ENCODE measurements at regions not wholly inside any gene's neighbourhood (a gene's known extent, or its start where the extent isn't known, plus 50 kb on each side); places are given as distances from the start of the nearest gene placed in this dataset.
A peak's percentile ranks its signal among the peaks of the same experiment; 100 is the strongest.

DNA sequence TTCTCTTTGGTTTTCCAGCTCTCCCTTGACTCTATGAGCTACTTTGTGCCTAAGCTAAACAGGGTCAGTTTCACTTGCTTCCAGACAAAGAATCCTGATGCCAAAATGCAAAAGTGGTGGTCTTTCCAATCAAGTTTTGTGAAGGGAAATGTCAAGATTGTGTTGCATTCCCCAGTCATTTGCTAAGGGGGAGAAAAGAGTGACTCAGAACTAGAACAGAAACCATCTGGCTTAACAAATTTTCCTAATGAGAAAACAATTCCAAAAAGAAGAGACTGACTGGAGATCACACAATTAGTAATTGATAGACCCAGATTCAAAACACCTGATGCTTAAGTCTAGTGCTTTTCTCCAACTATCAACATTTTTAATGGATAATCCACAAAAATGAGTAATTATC lies 235.1 kb upstream of the DIO2 start:
- DNase-seq: no peak

DNA sequence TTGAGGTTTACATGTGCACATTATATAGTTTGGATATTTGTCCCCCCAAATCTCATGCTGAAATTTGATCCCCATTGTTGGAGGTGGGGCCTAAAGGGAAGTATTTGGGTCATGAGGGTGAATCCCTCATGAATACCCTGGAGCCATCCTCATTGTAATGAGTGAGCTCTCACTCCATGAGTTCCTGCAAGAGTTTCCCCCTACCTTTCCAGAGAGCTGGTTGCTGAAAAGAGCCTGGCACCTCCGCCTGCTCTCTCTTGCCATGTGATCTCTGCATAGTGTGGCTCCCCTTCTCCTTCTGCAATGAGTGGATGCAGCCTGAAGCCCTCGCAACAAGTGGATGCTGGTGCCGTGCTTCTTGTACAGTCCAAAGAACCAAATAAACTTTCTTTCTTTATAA lies 234.3 kb upstream of the DIO2 start:
- DNase-seq: no peak

DNA sequence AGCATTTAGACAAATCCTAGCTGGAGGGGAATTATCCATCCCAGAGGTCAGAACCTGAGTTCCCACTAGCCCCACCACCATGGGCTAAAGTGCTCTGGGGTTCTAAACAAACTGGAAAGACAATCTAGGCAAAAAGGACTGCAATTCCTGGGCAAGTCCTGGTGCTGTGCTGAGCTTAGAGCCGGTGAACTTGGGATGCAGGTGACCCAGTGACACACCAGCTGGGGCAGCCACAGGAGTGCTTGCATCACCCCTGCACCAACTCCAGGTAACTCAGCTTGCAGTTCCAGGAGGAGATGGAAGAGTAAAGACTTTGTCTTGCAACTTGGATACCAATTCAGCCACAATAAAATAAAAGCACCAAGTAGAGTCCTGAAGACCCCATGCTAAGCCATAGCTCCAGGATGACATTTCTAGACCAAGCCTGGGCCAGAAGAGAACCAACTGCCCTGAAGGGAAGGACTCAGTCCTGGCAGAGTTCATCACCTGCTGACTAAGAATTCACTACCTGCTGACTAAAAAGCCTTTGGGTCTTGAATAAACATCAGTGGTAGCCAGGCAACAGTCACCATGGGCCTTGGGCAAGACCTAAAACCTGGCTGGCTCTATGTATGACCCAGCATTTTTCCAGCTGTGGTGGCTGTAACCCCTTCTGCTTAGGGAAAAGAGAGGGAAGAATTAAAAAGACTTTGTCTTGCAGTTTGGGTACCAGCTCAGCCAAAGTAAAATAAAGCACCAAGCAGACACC lies 223.4 kb upstream of the DIO2 start:
- no peak for DNase-seq

DNA sequence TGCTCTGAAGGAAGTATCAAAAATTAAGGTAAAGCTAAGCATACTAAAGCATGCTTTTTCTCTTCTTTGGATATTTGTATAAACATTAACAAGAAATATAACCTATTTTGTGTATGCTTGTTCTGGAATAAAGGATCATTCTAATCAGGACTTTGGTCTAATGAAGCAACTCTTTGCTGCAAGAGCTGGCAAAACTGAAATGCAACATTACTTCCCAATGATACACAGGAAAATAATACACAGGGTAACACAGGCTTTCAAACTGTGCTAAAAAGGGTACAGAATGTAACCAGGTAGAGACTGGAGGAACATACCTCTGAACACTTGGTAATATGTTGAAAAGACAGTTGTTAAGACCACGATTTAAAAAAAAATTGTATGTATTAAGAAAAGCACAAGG lies 222.5 kb upstream of the DIO2 start:
- no peak for DNase-seq

DNA sequence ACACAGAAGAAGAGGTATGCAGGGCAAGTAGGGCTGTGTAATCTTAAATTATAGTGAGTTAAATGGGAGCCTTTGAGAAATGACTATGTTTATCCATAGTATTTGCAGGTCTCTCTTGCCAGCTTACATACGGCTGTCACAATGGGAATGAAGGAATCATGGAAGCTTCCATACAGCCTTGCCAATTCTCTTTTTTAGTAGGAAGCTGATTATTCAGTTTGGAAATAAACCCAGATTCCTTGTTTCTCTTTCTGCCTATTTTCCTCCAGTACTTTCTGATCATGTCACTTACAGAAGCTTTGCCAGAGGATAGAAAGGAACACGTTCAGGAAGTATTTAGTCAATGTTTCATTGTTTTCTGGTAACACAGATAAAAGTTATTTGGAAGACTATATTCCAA lies 217.4 kb upstream of the DIO2 start:
- DNase-seq: no peak

DNA sequence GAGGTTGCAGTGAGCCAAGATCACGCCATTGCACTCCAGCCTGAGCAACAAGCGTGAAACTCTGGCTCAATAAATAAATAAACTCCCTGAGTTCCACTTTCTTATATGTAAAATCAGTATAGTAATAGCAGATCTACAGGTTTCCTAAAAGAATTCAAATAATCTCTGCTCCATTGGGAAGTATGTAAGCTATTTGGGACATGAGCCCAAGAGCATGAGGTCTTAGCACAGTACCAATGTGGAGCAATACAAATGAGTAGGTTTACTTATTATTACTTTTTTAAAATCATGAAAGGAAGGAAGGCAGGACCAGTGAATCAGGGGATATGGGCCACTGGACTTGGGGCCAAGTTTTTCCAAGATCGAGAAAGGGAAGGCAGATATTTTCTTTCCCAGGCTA lies 216.9 kb upstream of the DIO2 start:
- no peak for DNase-seq

DNA sequence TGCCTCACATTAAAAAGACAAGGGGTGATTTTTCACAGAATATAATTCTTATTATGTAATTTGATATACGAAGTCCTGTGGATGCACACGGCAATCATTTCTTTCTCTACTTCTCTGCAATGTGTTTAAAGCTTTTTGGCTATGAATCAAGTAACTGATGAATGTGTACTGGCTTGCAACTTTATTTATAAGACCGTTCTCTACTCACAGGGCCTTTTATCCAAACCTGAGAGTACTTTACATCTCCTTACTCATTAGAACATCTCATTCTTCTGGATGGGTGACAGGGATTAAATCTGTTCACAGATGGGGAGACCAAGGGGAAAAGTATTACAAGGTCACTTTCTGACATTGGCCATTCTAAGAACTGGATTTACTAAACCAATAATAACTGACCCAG lies 215.8 kb upstream of the DIO2 start:
- DNase-seq: no peak

DNA sequence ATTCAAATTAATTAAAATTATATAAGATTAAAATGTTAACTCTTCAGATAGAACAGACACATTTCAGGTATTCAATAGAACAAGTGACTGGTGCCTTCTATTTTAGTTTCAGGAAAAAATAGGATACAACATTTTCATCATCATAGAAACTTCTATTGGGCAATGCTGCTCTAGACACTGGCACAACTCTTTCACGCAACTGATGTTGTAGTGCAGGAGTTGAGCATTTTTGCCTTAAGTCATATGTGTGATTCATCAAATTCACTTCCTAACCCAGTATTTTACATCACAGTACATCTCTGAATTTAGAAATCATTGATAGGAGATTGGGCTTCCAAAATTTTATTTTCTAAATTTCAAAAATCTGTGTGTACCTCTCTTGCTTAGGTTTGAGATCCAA lies 215.4 kb upstream of the DIO2 start:
- DNase-seq: no peak

DNA sequence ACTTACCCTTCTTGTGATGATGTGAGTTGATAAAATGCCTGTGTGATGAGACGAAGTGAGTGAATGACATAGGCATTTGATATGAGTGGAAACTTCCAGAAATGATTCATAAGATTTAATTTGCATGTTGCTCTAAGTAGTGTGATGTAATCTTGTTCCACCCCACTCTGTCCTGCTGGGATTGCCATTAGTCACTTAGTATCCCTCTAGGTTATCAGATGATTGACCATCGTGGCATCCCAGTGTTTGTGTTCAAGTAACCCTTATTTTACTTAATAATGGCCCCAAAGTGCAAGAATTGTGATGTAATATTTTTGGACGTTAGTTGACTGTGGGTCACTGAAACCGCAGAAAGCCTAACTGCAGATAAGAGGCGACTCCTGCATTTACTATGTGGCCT lies 214.4 kb upstream of the DIO2 start:
- DNase-seq: no peak

DNA sequence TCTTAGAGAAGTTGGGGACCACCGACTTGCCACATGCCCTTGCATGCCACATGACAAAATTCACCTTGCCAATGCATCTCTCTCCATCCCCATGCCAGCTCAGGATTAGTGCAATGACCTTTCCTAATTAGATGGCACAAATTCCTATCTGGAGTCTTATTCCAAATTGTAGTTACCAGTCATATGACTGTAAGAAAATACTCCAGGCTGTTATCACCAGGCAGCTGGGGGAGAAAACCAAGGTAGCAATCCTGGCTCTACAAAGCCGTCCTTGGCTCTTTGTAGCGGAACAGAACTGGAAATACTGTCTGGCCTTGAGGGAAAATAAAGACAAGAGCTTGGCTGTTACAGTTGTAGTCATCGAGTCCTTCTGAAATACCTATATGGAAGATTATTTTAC lies 208.5 kb upstream of the DIO2 start:
- DNase-seq: no peak

DNA sequence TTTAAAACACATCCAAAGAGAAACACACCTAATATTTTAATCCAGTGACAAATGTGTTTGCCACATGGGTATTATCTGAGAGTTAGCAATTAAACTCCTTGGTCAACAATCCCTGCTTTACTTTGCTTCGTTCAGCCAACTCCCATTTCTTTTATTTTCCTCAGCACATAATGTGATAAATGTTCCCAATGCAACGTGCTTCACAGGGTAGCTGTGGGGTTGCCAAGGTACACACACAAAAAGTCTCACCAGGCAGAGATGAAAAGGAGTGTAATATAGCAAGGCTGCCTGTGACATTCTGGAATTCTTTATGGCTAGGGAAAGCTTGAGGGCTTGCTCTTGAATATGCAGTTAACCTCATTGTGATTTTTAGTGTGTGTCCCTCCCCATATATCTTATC lies 208.0 kb upstream of the DIO2 start:
- no peak for DNase-seq

DNA sequence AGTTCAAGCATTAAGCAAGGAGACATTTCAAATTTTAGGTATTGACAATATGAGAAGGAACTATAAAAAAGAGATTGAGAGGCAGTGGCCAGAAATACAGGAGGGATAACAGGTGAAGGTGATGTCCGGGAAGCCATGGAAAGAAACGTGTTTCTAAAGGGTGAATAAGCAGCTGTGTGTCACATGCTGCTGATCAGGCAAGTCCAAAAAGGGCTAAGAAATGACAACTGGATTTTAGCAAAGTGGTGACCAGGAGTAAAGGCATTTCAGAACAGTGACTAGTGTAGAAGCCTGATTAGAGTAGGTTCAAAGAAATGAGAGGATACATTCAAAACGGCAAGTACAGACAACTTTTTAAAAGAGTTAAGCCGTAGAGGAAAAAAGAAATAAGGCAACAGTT lies 204.3 kb upstream of the DIO2 start:
- no peak for DNase-seq

DNA sequence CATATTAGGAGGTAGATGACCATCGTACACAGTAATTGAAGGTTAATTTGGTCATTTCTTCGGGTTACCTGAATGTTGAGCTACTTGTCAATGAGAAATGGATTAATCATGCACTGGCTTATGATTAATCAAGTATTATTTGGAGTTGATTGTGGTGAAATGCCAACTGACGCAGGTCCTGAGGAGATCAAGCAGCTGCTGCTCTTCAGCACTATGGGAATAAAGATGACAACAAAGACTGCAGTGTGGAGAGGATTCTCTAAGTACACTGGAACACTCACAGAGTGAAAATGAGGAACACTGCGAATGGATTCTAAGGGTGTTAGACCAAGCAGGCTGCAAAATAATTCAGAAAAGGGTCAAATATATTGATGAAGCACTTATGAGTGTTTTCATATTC lies 202.8 kb upstream of the DIO2 start:
- DNase-seq: no peak

DNA sequence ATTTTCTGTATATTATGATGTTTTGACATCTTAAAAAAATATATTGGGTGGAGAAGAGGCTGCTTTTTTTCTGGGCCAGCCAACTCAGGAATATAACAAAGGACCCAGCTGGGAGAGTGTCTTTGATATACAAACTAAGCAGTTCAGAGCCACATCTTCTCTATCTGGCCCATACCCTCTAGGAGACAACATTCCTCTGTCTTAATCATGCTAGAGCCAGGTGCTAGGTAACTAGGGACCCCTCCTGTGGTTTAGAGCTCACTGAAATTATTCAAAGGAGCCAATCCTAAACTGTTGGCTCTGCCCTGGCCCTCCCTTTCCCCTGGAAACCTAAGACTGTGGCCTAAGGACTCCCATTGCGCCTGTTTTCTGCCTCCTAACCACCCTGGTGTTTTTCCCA lies 193.1 kb upstream of the DIO2 start:
- DNase-seq: no peak

DNA sequence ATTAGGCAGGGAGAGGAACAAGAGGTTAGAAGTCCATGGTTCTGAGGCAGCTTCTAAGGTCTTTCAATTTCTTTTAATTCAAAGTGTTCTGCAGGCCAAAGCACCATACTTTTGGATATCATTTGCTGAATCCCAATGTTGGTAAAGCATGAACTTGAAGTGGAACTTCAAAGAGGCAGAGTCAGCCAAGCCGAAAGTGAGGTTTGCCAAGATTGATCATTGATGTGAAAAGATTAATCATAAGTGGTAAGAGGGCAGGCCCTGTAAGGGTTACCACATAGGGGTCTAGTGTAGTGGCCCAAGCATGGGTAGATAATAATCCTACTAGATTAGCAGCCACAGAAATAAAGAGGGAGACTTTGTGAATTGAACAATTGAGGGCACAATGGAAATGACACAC lies 191.7 kb upstream of the DIO2 start:
- no peak for DNase-seq

DNA sequence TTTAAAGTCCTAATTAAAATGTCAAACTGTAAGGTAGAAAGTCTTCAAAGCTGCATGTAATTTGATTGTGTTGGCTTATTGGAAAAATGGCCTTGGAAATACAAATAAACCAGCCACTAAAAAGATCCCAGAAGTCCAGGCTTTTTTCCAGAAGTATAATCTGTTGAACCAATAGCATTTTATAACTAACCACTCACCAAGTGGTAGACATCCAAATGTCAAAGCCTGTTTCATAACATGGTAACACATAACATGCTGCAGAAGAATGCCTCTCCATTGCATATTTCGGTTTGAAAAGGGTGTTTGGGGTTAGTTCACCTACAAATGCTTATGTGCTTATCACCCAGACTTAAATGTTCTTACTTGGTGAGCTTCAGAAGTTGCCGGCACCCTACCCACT lies 183.7 kb upstream of the DIO2 start:
- no peak for DNase-seq

DNA sequence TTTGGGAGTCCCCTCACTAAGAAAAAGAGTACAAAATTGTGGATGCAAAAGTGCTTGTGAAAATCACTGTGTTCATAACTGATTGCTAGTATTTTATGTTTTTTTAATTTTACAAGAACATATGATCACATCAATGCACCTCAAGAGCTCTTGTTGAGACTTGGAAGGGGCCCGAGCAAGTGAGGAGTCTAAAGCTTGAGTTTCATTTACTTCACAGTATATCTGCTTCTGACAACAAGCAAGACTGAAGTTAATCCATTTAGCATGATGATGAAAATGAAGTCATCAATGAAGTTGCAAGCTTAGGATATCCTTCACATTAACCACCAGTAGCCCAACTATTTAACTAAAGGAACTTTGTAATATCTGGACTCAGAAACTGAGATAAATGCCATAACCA lies 182.5 kb upstream of the DIO2 start:
- DNase-seq: no peak

DNA sequence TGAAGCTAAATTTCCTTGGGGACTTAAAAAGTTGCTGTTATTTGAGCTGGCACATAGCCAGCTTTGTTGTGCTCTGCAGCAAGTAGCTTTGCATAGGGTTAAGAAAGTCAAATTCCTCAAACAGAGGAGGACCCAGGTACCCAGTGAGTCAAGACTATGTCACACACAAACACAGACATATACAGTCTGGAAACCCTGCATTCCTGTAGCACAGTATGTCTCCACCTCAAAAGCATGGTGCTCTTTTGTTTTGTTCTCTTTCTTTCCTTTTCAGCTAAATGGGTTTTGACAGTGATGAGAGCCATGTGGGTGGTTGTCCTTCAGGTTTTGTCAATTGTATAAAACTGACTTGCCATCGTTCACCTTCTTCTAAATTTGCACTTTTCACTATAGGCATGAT lies 179.6 kb upstream of the DIO2 start:
- peak; percentile 17 for DNase-seq

DNA sequence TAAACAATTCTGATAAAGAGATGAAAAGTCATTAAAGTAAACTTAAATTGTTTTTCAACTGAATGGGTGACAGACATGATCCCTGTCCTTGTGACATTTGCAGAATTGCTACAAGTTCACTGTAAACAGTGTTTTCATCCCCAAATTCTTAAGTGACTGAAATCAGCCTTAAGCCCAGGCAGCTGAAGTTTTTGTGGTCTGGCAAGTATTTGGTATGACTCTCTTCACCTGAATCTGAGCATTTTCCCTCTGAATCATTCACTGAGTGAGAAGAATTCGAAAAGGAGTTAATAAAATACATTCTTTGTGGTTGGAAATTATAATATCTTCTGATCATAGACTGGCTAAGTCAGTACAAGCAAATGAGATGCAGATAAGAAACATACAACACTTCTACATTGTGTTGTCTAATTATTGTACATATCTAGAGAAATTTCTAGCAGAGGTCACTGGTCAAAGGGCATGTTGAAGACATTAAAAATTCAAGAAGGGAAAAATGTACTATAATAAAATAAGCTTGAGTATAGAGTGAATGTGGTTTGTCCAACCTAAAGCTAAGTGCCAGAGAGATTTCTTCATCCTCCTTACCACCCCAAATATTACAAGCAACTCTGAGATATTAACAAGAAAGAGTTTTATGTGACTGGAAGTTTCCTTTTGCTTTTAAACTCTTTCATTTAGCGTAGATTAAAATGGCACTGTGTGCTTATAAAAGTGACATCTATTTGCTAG lies 177.8 kb upstream of the DIO2 start:
- no peak for DNase-seq

DNA sequence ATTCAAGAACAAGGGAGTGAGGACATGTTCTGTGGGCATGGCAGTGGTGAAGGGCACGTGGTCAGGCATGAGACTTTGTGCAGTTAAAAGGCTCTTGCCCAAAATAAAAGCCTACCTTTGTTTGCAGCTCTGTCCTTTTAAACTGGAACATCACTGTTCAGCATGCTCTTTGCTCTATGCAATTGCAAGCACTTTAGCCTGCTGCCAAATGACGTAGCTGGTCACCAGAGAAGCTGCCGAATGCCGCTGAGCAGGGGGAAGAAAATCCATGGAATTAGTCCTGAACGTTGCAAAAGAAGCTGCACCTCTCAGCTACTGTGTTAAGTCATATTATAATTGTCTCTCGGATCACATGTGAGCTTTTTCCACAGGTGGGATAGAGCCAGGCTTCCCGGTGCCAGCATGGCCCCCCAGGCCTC lies 176.3 kb upstream of the DIO2 start:
- DNase-seq: no peak

DNA sequence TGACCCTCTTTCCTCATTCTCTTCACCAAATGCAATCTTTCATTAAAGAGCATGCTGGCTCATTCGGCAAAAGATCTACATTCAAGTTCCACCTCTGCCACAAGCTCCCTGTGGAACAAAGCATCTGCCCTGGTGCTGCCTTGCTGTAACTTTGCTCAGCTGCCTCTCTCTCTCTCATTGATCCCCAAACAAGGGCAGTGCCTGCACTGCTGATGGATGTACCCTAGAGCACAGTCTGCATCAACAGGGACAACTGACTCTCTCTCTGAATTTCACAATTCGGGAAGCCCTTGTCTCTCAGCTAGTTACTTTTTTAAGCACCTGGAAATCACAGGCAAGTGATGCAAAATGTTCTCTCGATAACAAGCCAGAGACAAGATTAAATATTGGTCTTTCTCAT lies 174.0 kb upstream of the DIO2 start:
- no peak for DNase-seq

DNA sequence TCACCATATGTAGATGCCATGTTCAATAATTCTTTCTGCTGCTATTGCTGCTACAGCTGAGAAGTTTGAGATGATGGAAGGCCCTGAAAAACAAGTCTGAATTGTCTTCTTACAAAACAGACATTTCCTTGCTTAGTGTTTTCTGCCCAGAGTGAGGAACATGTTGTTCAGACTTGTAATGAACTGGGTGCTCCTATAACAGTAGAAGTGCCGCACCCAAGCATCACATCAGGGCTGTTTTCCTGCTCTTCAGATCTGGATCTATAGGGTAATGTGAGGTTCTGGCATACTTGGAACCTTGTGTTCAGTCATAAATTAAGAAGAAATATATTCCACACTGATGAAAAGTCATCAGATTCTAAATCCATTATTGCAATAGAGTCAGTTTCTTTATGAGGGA lies 171.9 kb upstream of the DIO2 start:
- DNase-seq: no peak

DNA sequence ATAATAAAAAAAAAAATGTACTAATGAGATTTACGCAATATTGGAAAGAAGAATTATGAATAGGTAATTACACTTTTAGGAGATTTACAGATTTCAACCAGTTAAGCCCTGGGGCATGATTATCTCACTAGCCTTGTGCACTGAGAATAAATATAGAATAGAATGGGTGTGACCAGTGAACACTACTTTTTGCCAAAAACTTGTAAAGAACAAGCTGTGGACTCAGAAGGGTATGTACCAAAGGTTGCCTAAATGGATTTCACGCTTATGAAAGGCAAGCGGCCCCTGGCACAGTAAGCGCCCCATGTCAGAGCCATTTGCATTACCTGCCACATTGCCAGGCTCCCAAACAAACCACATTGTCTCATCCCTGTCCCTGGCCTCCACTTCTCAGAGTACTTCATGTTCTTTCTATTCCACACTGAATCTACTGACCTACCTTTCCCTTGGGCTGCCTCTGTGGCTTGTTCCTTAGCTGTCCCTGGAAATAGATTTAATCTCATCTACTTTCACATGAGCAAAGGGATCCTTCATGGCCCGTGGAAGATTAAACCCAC lies 170.6 kb upstream of the DIO2 start:
- DNase-seq: no peak

DNA sequence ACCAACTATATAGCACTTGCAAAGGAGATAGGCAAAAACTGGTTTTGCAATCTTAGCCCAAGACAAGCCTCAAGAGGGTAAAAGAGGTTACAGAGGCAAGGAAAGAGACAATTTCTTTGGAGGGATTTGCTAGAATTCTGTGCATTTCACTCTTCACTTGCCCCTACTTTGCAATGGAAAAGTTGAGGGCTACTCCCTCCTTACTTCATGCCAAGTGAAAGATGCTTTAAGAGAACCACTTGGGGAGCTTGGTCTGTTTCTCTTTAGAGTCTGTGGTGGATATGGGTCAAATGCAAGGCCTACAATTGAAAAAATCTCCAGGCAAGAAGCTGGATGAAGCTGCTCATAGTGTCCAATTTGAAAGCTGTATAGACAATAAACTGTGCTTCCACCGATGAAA lies 167.7 kb upstream of the DIO2 start:
- no peak for DNase-seq
